ENCODE measurements at regions not wholly inside any gene's neighbourhood (a gene's known extent, or its start where the extent isn't known, plus 50 kb on each side); places are given as distances from the start of the nearest gene placed in this dataset.

- Histone ChIP-seq H3K36me3 (replicated peaks in 1 of 2; ENCODE audit: control insufficient read depth in 1 of 2, insufficient read depth in 2 of 2, low read length in 2 of 2) (no peaks in the 10 kb centered on the region), H3K4me1 (ENCODE audit: control insufficient read depth in 1 of 2, insufficient read depth in 2 of 2, low read length in 2 of 2) (peaks cover 62 to 63% of the 10 kb centered on the region in 2 donors), H3K4me3 (replicated peaks in 1 of 3; ENCODE audit: low read depth in 2 of 3, low read length in 3 of 3) (no peak overlapping the region), H3K9me3 (replicated peaks in 1 of 2; ENCODE audit: control insufficient read depth in 1 of 2, insufficient read depth in 1 of 2, low read length in 2 of 2) (no peaks in the 10 kb centered on the region), H3K4me2 (replicated peaks; ENCODE audit: extremely low read depth, low read length, poor library complexity, severe bottlenecking) (no peak overlapping the region), H3K27me3 (ENCODE audit: control insufficient read depth in 2 of 2, insufficient read depth in 2 of 2, low read length in 2 of 2) (no peaks in the 10 kb centered on the region), H3K27ac (ENCODE audit: low read depth in 1 of 2, low read length in 2 of 2) (no peak overlapping the region), H3K79me2 (ENCODE audit: insufficient read depth, low read length) (no peaks in the 10 kb centered on the region), H4K20me1 (ENCODE audit: insufficient read depth, low read length) (no peaks in the 10 kb centered on the region), H3K9ac (ENCODE audit: insufficient read depth, low read length, poor library complexity, severe bottlenecking) (no peak overlapping the region), H2AFZ (ENCODE audit: insufficient read depth, low read depth, low read length, poor library complexity, severe bottlenecking) (no peak overlapping the region)
- Mint-ChIP-seq H3K4me3 (no peak overlapping the region), H3K4me1 (peaks cover 66% of the 10 kb centered on the region), H3K27me3 (ENCODE audit: low read depth in 3 of 3) (peaks cover 0 to 4% (median 0%) of the 10 kb centered on the region in 3 donors), H3K36me3 (peaks cover 0 to 8% of the 10 kb centered on the region in 2 donors), H3K27ac (peak overlapping the region in 4 of 7 donors; percentile 30 to 98 (median 66)), H3K9me3 (peaks cover 0 to 3% (median 0%) of the 10 kb centered on the region in 7 donors)
- TF ChIP-seq, protein P1, sequence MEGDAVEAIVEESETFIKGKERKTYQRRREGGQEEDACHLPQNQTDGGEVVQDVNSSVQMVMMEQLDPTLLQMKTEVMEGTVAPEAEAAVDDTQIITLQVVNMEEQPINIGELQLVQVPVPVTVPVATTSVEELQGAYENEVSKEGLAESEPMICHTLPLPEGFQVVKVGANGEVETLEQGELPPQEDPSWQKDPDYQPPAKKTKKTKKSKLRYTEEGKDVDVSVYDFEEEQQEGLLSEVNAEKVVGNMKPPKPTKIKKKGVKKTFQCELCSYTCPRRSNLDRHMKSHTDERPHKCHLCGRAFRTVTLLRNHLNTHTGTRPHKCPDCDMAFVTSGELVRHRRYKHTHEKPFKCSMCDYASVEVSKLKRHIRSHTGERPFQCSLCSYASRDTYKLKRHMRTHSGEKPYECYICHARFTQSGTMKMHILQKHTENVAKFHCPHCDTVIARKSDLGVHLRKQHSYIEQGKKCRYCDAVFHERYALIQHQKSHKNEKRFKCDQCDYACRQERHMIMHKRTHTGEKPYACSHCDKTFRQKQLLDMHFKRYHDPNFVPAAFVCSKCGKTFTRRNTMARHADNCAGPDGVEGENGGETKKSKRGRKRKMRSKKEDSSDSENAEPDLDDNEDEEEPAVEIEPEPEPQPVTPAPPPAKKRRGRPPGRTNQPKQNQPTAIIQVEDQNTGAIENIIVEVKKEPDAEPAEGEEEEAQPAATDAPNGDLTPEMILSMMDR (IDR thresholded peaks at IDR 0.05) = no peak
- intact Hi-C loops (cut with micrococcal nuclease) = no loop called here
- no peak for DNase-seq
- WGBS (ENCODE audit: insufficient coverage) = 73% methylated on average over 3 of the region's 4 CpGs
These were observed 143.5 kb downstream of the CHIC2 start for GRCh38 chr4:53920883-53921282.

DNA sequence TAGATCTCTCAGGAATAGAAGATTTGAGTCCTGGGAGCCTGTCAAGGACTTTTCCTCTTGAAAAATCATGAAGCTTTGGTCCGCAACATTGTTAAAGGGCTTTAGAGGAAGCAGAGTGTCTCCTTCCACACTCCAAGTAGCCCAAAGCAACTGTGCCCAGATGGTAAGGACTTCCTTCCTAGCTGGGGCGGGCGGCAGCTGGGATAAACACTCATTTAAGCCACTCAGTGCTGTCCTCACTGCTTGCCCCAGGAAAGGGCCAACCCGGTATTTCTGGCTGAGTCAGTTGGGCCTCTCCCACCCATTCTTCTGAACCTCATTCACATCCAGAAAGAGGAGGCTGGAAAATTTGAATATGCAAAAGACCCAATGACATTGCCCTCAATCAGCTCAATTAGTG is 144.3 kb downstream of the CHIC2 start:
- WGBS (ENCODE audit: insufficient coverage) = 0% methylated on average over 1 of the region's 4 CpGs
- H3K9ac ChIP-seq (ENCODE audit: insufficient read depth, low read length, poor library complexity, severe bottlenecking) = peak overlapping the region; percentile 23
- no peaks in the 10 kb centered on the region for H3K27me3 ChIP-seq (ENCODE audit: control insufficient read depth in 2 of 2, insufficient read depth in 2 of 2, low read length in 2 of 2)
- H4K20me1 ChIP-seq (ENCODE audit: insufficient read depth, low read length) = no peaks in the 10 kb centered on the region
- peaks cover 0 to 8% of the 10 kb centered on the region in 2 donors for H3K36me3 Mint-ChIP-seq
- peaks cover 72% of the 10 kb centered on the region for H3K4me1 Mint-ChIP-seq
- peak overlapping the region; percentile 91 to 98 (median 96) for H3K27ac Mint-ChIP-seq
- peak overlapping the region; percentile 35 to 44 for H3K4me3 Mint-ChIP-seq
- peaks cover 68% of the 10 kb centered on the region in 2 donors for H3K4me1 ChIP-seq (ENCODE audit: control insufficient read depth in 1 of 2, insufficient read depth in 2 of 2, low read length in 2 of 2)
- no peaks in the 10 kb centered on the region for H3K36me3 ChIP-seq (replicated peaks in 1 of 2; ENCODE audit: control insufficient read depth in 1 of 2, insufficient read depth in 2 of 2, low read length in 2 of 2)
- TF ChIP-seq, protein P1 (IDR thresholded peaks at IDR 0.05) = no peak
- H2AFZ ChIP-seq (ENCODE audit: insufficient read depth, low read depth, low read length, poor library complexity, severe bottlenecking) = peak overlapping the region; percentile 7
- peak overlapping the region; percentile 63 for H3K4me2 ChIP-seq (replicated peaks; ENCODE audit: extremely low read depth, low read length, poor library complexity, severe bottlenecking)
- peak overlapping the region in 1 of 3 experiments; percentile 48 for H3K4me3 ChIP-seq (replicated peaks in 1 of 3; ENCODE audit: low read depth in 2 of 3, low read length in 3 of 3)
- peaks cover 0 to 4% (median 0%) of the 10 kb centered on the region in 3 donors for H3K27me3 Mint-ChIP-seq (ENCODE audit: low read depth in 3 of 3)
- intact Hi-C loops (cut with micrococcal nuclease) = no loop called here
- H3K9me3 ChIP-seq (replicated peaks in 1 of 2; ENCODE audit: control insufficient read depth in 1 of 2, insufficient read depth in 1 of 2, low read length in 2 of 2) = no peaks in the 10 kb centered on the region
- H3K79me2 ChIP-seq (ENCODE audit: insufficient read depth, low read length) = no peaks in the 10 kb centered on the region
- peak overlapping the region; percentile 87 to 91 for H3K27ac ChIP-seq (ENCODE audit: low read depth in 1 of 2, low read length in 2 of 2)
- DNase-seq = peak in 2 of 3 donors; percentile 70
- H3K9me3 Mint-ChIP-seq = peaks cover 0 to 3% (median 0%) of the 10 kb centered on the region in 7 donors

All from CD14-positive monocyte (primary cell).